ENCODE measurements at regions not wholly inside any gene's neighbourhood (a gene's known extent, or its start where the extent isn't known, plus 50 kb on each side); places are given as distances from the start of the nearest gene placed in this dataset.
A peak's percentile ranks its signal among the peaks of the same experiment; 100 is the strongest.

DNA sequence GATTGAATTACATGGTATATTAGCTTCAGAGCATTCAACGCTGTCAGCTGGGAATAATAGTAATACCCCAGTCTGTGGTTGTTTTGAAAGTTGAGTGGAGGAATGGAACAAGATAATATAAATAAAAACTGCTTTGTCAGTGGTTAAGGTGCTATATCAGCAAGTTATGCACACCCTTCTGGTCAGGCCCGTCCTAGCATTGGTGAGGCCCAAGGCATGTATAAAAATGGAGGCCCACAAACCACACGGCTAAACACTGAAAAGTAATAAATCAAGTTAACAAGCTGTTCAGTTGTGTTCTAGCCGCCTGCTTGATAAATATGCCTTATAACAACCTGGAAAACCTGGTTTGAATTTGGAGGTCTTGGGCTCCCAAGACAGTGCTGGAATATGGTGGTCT lies 77.4 kb downstream of the PSMG1 start:
- Histone ChIP-seq H3K27me3 (no peaks in the 10 kb centered on the region), H3K36me3 (no peaks in the 10 kb centered on the region), H3K9me3 (no peaks in the 10 kb centered on the region), H3K27ac (no peak overlapping the region), H3K4me1 (peaks cover 0 to 8% of the 10 kb centered on the region in 2 donors), H3K4me3 (replicated peaks in 1 of 3) (no peak overlapping the region)
- TF ChIP-seq, protein P1, sequence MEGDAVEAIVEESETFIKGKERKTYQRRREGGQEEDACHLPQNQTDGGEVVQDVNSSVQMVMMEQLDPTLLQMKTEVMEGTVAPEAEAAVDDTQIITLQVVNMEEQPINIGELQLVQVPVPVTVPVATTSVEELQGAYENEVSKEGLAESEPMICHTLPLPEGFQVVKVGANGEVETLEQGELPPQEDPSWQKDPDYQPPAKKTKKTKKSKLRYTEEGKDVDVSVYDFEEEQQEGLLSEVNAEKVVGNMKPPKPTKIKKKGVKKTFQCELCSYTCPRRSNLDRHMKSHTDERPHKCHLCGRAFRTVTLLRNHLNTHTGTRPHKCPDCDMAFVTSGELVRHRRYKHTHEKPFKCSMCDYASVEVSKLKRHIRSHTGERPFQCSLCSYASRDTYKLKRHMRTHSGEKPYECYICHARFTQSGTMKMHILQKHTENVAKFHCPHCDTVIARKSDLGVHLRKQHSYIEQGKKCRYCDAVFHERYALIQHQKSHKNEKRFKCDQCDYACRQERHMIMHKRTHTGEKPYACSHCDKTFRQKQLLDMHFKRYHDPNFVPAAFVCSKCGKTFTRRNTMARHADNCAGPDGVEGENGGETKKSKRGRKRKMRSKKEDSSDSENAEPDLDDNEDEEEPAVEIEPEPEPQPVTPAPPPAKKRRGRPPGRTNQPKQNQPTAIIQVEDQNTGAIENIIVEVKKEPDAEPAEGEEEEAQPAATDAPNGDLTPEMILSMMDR (IDR thresholded peaks at IDR 0.05): no peak
- TF ChIP-seq POLR2A (IDR thresholded peaks at IDR 0.05): no peak
- no peak for DNase-seq
- intact Hi-C loops (cut with DNase I): no loop called here
- WGBS, 2 donors: 91 to 94% methylated on average over 4 of the region's 4 CpGs

DNA sequence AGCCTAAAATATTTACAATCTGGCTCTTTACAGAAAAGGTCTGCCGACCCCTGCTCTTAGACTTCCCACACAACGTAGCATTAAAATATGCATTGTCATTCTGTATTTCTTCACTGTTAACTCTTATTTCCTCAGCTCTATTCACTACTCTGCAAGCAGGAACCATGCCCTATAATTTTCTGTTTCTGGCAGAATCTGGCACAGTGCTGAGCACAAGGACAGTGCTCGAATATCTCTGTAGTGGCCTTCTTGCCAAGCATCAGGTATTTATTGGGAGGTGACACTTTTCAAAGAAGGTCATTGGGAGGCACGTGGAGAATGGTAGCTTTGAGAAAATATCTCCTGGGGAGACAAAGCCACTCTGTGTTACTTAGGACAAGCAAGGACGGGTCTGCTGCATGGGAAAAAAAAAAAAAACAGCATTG lies 77.9 kb downstream of the PSMG1 start:
- DNase-seq: no peak
- TF ChIP-seq, protein P1 (IDR thresholded peaks at IDR 0.05): no peak
- TF ChIP-seq POLR2A (IDR thresholded peaks at IDR 0.05): no peak
- Histone ChIP-seq H3K9me3 (no peaks in the 10 kb centered on the region), H3K4me1 (peaks cover 0 to 4% of the 10 kb centered on the region in 2 donors), H3K4me3 (replicated peaks in 1 of 3) (no peak overlapping the region), H3K36me3 (no peaks in the 10 kb centered on the region), H3K27me3 (no peaks in the 10 kb centered on the region), H3K27ac (no peak overlapping the region)
- intact Hi-C loops (cut with DNase I): no loop called here
- 71 to 81% methylated on average over 5 of the region's 5 CpGs for WGBS, 2 donors

DNA sequence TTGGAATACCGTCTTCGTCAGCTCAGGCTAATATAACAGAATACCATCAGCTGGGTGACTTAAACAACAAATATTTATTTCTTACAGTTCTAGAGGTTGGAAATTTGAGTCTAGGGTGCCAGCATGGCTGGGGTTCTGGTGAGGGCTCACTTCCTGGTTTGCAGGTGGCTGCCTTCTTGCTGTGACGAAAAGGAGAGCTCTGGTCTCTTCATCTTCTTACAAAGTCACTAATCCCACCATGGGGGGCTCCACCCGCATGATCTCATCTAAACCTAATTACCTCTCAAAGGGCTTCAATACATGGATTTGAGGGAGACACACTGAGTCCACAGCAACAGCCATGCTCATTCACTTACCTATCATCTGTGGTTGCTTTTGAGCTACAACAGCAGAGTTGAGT lies 78.3 kb downstream of the PSMG1 start:
- DNase-seq: no peak
- no peaks in the 10 kb centered on the region for H3K4me1 ChIP-seq
- H3K36me3 ChIP-seq: no peaks in the 10 kb centered on the region
- H3K4me3 ChIP-seq (replicated peaks in 1 of 3): no peak overlapping the region
- H3K27me3 ChIP-seq: no peaks in the 10 kb centered on the region
- H3K27ac ChIP-seq: no peak overlapping the region
- H3K9me3 ChIP-seq: no peaks in the 10 kb centered on the region
- TF ChIP-seq, protein P1 (IDR thresholded peaks at IDR 0.05): no peak
- TF ChIP-seq POLR2A (IDR thresholded peaks at IDR 0.05): no peak
- intact Hi-C loops (cut with DNase I): no loop called here
- 91 to 94% methylated on average over 4 of the region's 4 CpGs for WGBS, 2 donors

DNA sequence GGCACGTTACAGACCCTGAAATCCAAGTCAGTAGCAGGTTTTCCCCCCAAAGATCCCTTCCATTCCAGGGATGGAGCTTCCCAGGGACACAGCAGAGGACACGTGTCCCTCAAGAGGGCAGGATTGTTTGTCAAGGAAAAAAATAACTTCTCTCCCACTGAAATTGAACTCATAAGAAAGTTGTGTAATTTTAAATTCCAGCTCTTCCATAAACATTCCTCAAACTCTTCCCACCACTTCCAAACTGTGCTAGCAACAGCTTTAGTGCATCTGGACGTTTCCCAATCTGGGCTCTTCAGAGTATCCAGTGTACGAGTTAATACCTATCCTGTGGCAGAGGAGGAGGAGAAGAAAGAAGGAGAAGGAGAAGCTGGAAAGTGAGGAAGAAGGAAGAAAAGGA lies 79.6 kb downstream of the PSMG1 start:
- Histone ChIP-seq H3K27me3 (no peaks in the 10 kb centered on the region), H3K9me3 (no peaks in the 10 kb centered on the region), H3K4me1 (no peaks in the 10 kb centered on the region), H3K27ac (peak overlapping the region in 1 of 3 donors; percentile 24), H3K36me3 (no peaks in the 10 kb centered on the region), H3K4me3 (replicated peaks in 1 of 3) (no peak overlapping the region)
- intact Hi-C loops (cut with DNase I): no loop called here
- WGBS, 2 donors: 76 to 79% methylated on average over 4 of the region's 4 CpGs
- DNase-seq: no peak
- TF ChIP-seq, protein P1 (IDR thresholded peaks at IDR 0.05): no peak
- TF ChIP-seq POLR2A (IDR thresholded peaks at IDR 0.05): no peak

DNA sequence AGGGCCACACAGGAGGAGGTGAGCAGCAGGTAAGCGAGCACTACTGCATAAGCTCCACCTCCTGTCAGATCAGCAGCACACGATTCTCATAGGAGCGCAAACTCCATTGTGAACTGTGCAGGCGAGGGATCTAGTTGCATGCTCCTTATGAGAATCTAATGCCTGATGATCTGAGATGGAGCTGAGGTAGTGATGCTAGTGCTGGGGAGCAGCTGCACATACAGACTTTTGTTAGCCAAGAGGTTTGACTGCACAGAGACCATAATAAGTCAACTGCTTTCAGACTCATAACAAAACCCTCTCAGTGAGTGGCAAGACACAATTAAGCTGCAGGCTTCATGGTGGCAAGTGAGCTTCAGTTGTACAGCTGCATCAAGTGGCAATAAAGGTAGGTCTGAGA lies 83.4 kb downstream of the PSMG1 start:
- no peak for TF ChIP-seq POLR2A (IDR thresholded peaks at IDR 0.05)
- TF ChIP-seq, protein P1 (IDR thresholded peaks at IDR 0.05): no peak

More for the DNA sequence above, 83.4 kb downstream of the PSMG1 start:
- Histone ChIP-seq H3K36me3 (no peaks in the 10 kb centered on the region), H3K4me3 (replicated peaks in 1 of 3) (no peak overlapping the region), H3K27me3 (no peaks in the 10 kb centered on the region), H3K9me3 (no peaks in the 10 kb centered on the region), H3K4me1 (peaks cover 0 to 5% of the 10 kb centered on the region in 2 donors), H3K27ac (no peak overlapping the region)
- no peak for DNase-seq
- WGBS, 2 donors: 100% methylated on average over 4 of the region's 4 CpGs
- intact Hi-C loops (cut with DNase I): no loop called here
